GM12801 (cell line): ENCODE measurements at regions not wholly inside any gene's neighbourhood (a gene's known extent, or its start where the extent isn't known, plus 50 kb on each side); places are given as distances from the start of the nearest gene placed in this dataset.

Experiments
- CTCF ChIP-seq: IDR thresholded peaks from one replicate; pipeline ENCODE4 v1.5.1; 2011; ENCODE audit warnings: control low read depth; ENCODE audit not compliant: insufficient read length; ENCODE audit errors: extremely low read depth

GRCh38 chr12:38016602-38017001 lies 300.0 kb upstream of the ALG10B start:
- TF ChIP-seq CTCF, result no peak

GRCh38 chr12:38025916-38026315 lies 290.7 kb upstream of the ALG10B start:
- no peak for TF ChIP-seq CTCF

GRCh38 chr12:38053113-38053512 lies 263.5 kb upstream of the ALG10B start:
- TF ChIP-seq CTCF, result no peak

- no peak for TF ChIP-seq CTCF
Measured at GRCh38 chr12:38053655-38054464, 262.7 kb upstream of the ALG10B start.

GRCh38 chr12:38056701-38057689 lies 259.6 kb upstream of the ALG10B start:
- no peak for TF ChIP-seq CTCF

- TF ChIP-seq CTCF, result no peak
Measured at GRCh38 chr12:38099686-38100085, 216.9 kb upstream of the ALG10B start.

GRCh38 chr12:38101753-38102152 lies 214.8 kb upstream of the ALG10B start:
- no peak for TF ChIP-seq CTCF
